CD1c-positive myeloid dendritic cell (primary cell): ENCODE measurements at regions not wholly inside any gene's neighbourhood (a gene's known extent, or its start where the extent isn't known, plus 50 kb on each side); places are given as distances from the start of the nearest gene placed in this dataset.
"Not testable (repeated sequence)": the region's sequence is repeated elsewhere in the genome, so short reads cannot be mapped to it uniquely, and the experiment has no call there.

Experiments
- DNase-seq: peaks from one replicate; pipeline ENCODE4 v3.0.0-alpha.2; 2016; ENCODE audit errors: extremely low spot score

GRCh38 chr12:87107270-87107669, 851.1 kb upstream of the MGAT4C start:
- no peak for DNase-seq

GRCh38 chr12:87096082-87096585, 839.9 kb upstream of the MGAT4C start:
- DNase-seq = no peak

GRCh38 chr12:87094356-87094755, 838.2 kb upstream of the MGAT4C start:
- DNase-seq = no peak

GRCh38 chr12:87092421-87092820, 836.2 kb upstream of the MGAT4C start:
- DNase-seq = no peak

- DNase-seq = no peak
Observed at GRCh38 chr12:87086118-87086891, 830.1 kb upstream of the MGAT4C start.

- no peak for DNase-seq
Observed at GRCh38 chr12:87085286-87085685, 829.1 kb upstream of the MGAT4C start.

GRCh38 chr12:87082756-87083155, 826.6 kb upstream of the MGAT4C start:
- no peak for DNase-seq

GRCh38 chr12:87074781-87075180, 818.6 kb upstream of the MGAT4C start:
- DNase-seq = no peak

- DNase-seq = no peak
Observed at GRCh38 chr12:87066326-87066725, 810.1 kb upstream of the MGAT4C start.

- no peak for DNase-seq
Observed at GRCh38 chr12:87059231-87059630, 803.0 kb upstream of the MGAT4C start.

GRCh38 chr12:87054226-87054625, 798.0 kb upstream of the MGAT4C start:
- no peak for DNase-seq

GRCh38 chr12:87051621-87052020, 795.4 kb upstream of the MGAT4C start:
- DNase-seq = no peak

- no peak for DNase-seq
Observed at GRCh38 chr12:87047691-87048090, 791.5 kb upstream of the MGAT4C start.

GRCh38 chr12:87039536-87039935, 783.3 kb upstream of the MGAT4C start:
- no peak for DNase-seq

- DNase-seq = no peak
Observed at GRCh38 chr12:87038098-87038497, 781.9 kb upstream of the MGAT4C start.

GRCh38 chr12:87025976-87026375, 769.8 kb upstream of the MGAT4C start:
- DNase-seq = no peak

- no peak for DNase-seq
Observed at GRCh38 chr12:87021400-87021799, 765.2 kb upstream of the MGAT4C start.

GRCh38 chr12:87020071-87020470, 763.9 kb upstream of the MGAT4C start:
- DNase-seq = no peak

GRCh38 chr12:87015352-87015751, 759.2 kb upstream of the MGAT4C start:
- no peak for DNase-seq

- no peak for DNase-seq
Observed at GRCh38 chr12:87008785-87009384, 752.7 kb upstream of the MGAT4C start.

GRCh38 chr12:87001102-87001501, 744.9 kb upstream of the MGAT4C start:
- no peak for DNase-seq

- no peak for DNase-seq
Observed at GRCh38 chr12:86985298-86985697, 729.1 kb upstream of the MGAT4C start.

- DNase-seq = not testable (repeated sequence)
Observed at GRCh38 chr12:86970595-86970994, 714.4 kb upstream of the MGAT4C start.
